ENCODE measurements at regions not wholly inside any gene's neighbourhood (a gene's known extent, or its start where the extent isn't known, plus 50 kb on each side); places are given as distances from the start of the nearest gene placed in this dataset.

DNA sequence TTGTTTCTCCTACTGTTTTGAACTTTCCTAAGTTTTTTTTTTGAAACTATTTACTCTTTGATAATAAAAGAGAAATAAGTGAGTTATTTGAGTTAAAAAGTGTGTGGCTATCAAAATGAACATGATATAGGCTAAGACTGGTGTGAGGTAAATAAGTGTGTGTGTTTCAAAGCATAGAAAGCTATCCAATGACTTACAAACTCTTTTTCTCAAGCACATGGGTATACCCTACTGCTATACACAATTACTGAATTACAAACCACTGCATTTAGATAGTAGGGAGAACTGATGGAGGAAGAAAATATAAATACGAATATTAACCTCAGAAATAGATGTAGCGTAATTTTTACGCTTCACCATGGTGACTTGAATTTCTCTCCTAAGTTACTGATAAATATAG is 305.8 kb upstream of the ANXA10 start:
- H3K18ac ChIP-seq (ENCODE audit: low read depth in 1 of 2, low read length in 2 of 2) = no peak overlapping the region
- no peak overlapping the region for H2BK12ac ChIP-seq (ENCODE audit: low read length in 2 of 2)
- no peak overlapping the region for H2AFZ ChIP-seq (ENCODE audit: low read depth, low read length)
- H4K8ac ChIP-seq (ENCODE audit: low read length) = no peak overlapping the region
- 100% methylated on average over 2 of the region's 3 CpGs for WGBS
- H3K27ac ChIP-seq (ENCODE audit: low read length, poor library complexity, severe bottlenecking) = no peak overlapping the region
- no peak overlapping the region for H3K23ac ChIP-seq (ENCODE audit: low read length in 2 of 2)
- peaks cover 5% of the 10 kb centered on the region for H3K9me3 ChIP-seq (ENCODE audit: control insufficient read depth, low read length)
- no peak overlapping the region for H3K4me3 ChIP-seq (ENCODE audit: insufficient read depth in 1 of 2, low read depth in 1 of 2, low read length in 2 of 2)
- H3K79me1 ChIP-seq (replicated peaks; ENCODE audit: low read length, poor library complexity, severe bottlenecking) = no peaks in the 10 kb centered on the region
- H3K27me3 ChIP-seq (ENCODE audit: control insufficient read depth in 1 of 2, insufficient read depth in 1 of 2, low read length in 2 of 2) = no peaks in the 10 kb centered on the region
- H3K14ac ChIP-seq (ENCODE audit: low read length in 2 of 2) = no peak overlapping the region
- no peak overlapping the region for H2BK120ac ChIP-seq (ENCODE audit: low read depth, low read length)
- no peak overlapping the region for H3K9ac ChIP-seq (ENCODE audit: low read length)
- no peak overlapping the region for H3K4ac ChIP-seq (ENCODE audit: low read depth in 1 of 2, low read length in 2 of 2)
- no peaks in the 10 kb centered on the region for H3K4me1 ChIP-seq (ENCODE audit: control insufficient read depth, insufficient read depth, low read depth, low read length)
- H2AK5ac ChIP-seq (ENCODE audit: low read length, severe bottlenecking) = no peak overlapping the region
- H2BK15ac ChIP-seq (ENCODE audit: low read depth, poor library complexity, severe bottlenecking) = no peak overlapping the region
- DNase-seq = no peak
- no peak overlapping the region for H4K91ac ChIP-seq (ENCODE audit: low read length)
- no peaks in the 10 kb centered on the region for H3K36me3 ChIP-seq (ENCODE audit: control insufficient read depth in 1 of 2, insufficient read depth in 2 of 2, low read depth in 1 of 2, low read length in 2 of 2)
- H2BK5ac ChIP-seq (ENCODE audit: low read depth, low read length, poor library complexity, severe bottlenecking) = no peak overlapping the region
- H3K4me2 ChIP-seq (ENCODE audit: low read length, poor library complexity, severe bottlenecking) = no peak overlapping the region

DNA sequence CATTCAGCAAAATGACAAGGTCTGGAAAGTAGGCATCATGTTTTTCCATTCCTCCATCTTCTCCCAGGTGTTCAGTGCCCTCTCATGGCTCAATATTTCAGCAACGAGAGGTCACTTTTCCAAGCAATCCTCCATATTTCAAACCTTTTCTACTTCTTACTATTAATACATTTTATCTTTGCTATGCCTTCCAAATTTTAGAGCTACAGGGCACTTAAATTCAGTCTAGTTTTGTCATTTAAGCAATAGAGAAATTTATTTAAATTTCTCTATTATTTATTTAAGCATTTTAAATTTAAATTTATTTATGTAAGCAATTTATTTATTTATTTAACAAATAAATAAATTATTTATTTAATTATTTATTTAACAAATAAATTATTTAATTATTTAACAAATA is 305.1 kb upstream of the ANXA10 start:
- H2BK5ac ChIP-seq (ENCODE audit: low read depth, low read length, poor library complexity, severe bottlenecking) = no peak overlapping the region
- H3K23ac ChIP-seq (ENCODE audit: low read length in 2 of 2) = no peak overlapping the region
- H3K27ac ChIP-seq (ENCODE audit: low read length, poor library complexity, severe bottlenecking) = no peak overlapping the region
- DNase-seq = no peak
- no peak overlapping the region for H3K14ac ChIP-seq (ENCODE audit: low read length in 2 of 2)
- H3K9me3 ChIP-seq (ENCODE audit: control insufficient read depth, low read length) = peaks cover 11% of the 10 kb centered on the region
- no peaks in the 10 kb centered on the region for H3K4me1 ChIP-seq (ENCODE audit: control insufficient read depth, insufficient read depth, low read depth, low read length)
- WGBS = 94% methylated on average over 1 of the region's 1 CpG
- no peak overlapping the region for H2AK5ac ChIP-seq (ENCODE audit: low read length, severe bottlenecking)
- no peak overlapping the region for H3K4me2 ChIP-seq (ENCODE audit: low read length, poor library complexity, severe bottlenecking)
- H4K8ac ChIP-seq (ENCODE audit: low read length) = no peak overlapping the region
- H3K18ac ChIP-seq (ENCODE audit: low read depth in 1 of 2, low read length in 2 of 2) = no peak overlapping the region
- no peaks in the 10 kb centered on the region for H3K27me3 ChIP-seq (ENCODE audit: control insufficient read depth in 1 of 2, insufficient read depth in 1 of 2, low read length in 2 of 2)
- H4K91ac ChIP-seq (ENCODE audit: low read length) = no peak overlapping the region
- no peak overlapping the region for H3K4ac ChIP-seq (ENCODE audit: low read depth in 1 of 2, low read length in 2 of 2)
- H2BK120ac ChIP-seq (ENCODE audit: low read depth, low read length) = no peak overlapping the region
- H2BK15ac ChIP-seq (ENCODE audit: low read depth, poor library complexity, severe bottlenecking) = no peak overlapping the region
- no peak overlapping the region for H2BK12ac ChIP-seq (ENCODE audit: low read length in 2 of 2)
- no peak overlapping the region for H3K4me3 ChIP-seq (ENCODE audit: insufficient read depth in 1 of 2, low read depth in 1 of 2, low read length in 2 of 2)
- H3K36me3 ChIP-seq (ENCODE audit: control insufficient read depth in 1 of 2, insufficient read depth in 2 of 2, low read depth in 1 of 2, low read length in 2 of 2) = no peaks in the 10 kb centered on the region
- no peak overlapping the region for H3K9ac ChIP-seq (ENCODE audit: low read length)
- no peaks in the 10 kb centered on the region for H3K79me1 ChIP-seq (replicated peaks; ENCODE audit: low read length, poor library complexity, severe bottlenecking)
- no peak overlapping the region for H2AFZ ChIP-seq (ENCODE audit: low read depth, low read length)

DNA sequence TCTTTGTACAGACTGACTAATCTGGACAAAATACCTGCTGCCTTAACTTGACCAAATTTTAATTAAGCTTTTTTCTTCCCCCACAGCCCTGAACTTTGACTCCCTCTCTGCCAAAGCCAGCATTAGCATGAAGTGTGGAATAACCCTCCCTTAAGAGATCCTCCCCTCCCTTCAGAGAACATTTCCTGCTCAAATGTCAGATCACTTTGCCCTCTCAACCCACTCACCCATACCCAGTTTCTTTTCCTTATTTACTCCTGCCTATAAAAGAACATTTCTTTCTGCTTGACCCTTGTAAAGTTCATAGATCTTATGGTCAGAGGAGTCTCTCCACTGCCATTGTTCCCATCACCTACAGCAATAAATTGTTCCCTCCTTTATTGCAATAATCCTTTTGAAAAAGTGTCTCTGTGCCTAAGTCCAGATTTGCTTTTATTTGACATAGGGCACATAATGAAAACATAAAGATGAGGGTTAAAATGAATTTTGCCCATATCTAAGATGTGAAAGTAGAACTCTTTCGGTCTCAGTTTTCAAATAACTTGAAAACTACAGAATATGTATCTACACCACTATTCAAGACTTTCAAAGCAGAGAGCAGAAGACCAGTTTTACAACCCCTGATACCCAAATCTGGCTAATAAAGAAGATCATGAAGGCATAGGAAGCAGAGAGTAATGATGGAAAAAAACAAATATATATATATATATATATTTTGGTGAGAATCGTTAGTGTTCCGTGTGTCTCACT is 289.7 kb upstream of the ANXA10 start:
- Histone ChIP-seq H2AFZ (ENCODE audit: low read depth, low read length) (no peak overlapping the region), H2BK120ac (ENCODE audit: low read depth, low read length) (no peak overlapping the region), H4K8ac (ENCODE audit: low read length) (no peak overlapping the region), H3K14ac (ENCODE audit: low read length in 2 of 2) (no peak overlapping the region), H3K4me1 (ENCODE audit: control insufficient read depth, insufficient read depth, low read depth, low read length) (no peaks in the 10 kb centered on the region), H3K4ac (ENCODE audit: low read depth in 1 of 2, low read length in 2 of 2) (no peak overlapping the region), H3K79me1 (replicated peaks; ENCODE audit: low read length, poor library complexity, severe bottlenecking) (no peaks in the 10 kb centered on the region), H2AK5ac (ENCODE audit: low read length, severe bottlenecking) (no peak overlapping the region), H3K9ac (ENCODE audit: low read length) (no peak overlapping the region), H3K4me2 (ENCODE audit: low read length, poor library complexity, severe bottlenecking) (no peak overlapping the region), H3K27ac (ENCODE audit: low read length, poor library complexity, severe bottlenecking) (no peak overlapping the region), H3K36me3 (ENCODE audit: control insufficient read depth in 1 of 2, insufficient read depth in 2 of 2, low read depth in 1 of 2, low read length in 2 of 2) (no peaks in the 10 kb centered on the region), H3K4me3 (ENCODE audit: insufficient read depth in 1 of 2, low read depth in 1 of 2, low read length in 2 of 2) (no peak overlapping the region), H3K9me3 (ENCODE audit: control insufficient read depth, low read length) (no peaks in the 10 kb centered on the region), H4K91ac (ENCODE audit: low read length) (no peak overlapping the region), H3K27me3 (ENCODE audit: control insufficient read depth in 1 of 2, insufficient read depth in 1 of 2, low read length in 2 of 2) (no peaks in the 10 kb centered on the region), H2BK5ac (ENCODE audit: low read depth, low read length, poor library complexity, severe bottlenecking) (no peak overlapping the region), H2BK12ac (ENCODE audit: low read length in 2 of 2) (no peak overlapping the region), H3K18ac (ENCODE audit: low read depth in 1 of 2, low read length in 2 of 2) (no peak overlapping the region), H2BK15ac (ENCODE audit: low read depth, poor library complexity, severe bottlenecking) (no peak overlapping the region), H3K23ac (ENCODE audit: low read length in 2 of 2) (no peak overlapping the region)
- no peak for DNase-seq
- WGBS = no CpG with 5 or more reads among the region's 3 CpGs

DNA sequence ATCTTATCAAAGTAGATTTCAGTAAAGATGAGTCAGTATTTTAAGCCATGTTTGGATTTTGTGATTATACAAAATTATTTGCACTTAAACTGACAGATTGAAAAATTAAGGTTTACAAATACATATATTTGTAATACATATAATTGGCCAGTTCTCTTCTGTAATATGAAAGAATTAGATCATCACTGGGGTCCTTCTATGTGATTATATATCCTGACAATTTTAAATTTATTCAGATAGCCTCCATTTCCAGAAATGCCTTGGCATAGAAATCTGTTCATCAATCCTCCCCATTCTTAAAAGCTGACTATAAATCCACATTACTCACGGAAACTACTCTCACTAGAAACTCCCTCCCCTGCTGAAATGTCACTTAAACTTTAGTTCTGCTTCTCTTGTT is 280.4 kb upstream of the ANXA10 start:
- H3K27ac ChIP-seq (ENCODE audit: low read length, poor library complexity, severe bottlenecking) = no peak overlapping the region
- no peak overlapping the region for H4K8ac ChIP-seq (ENCODE audit: low read length)
- no peak for DNase-seq
- no peak overlapping the region for H3K18ac ChIP-seq (ENCODE audit: low read depth in 1 of 2, low read length in 2 of 2)
- H4K91ac ChIP-seq (ENCODE audit: low read length) = no peak overlapping the region
- no peak overlapping the region for H2BK5ac ChIP-seq (ENCODE audit: low read depth, low read length, poor library complexity, severe bottlenecking)
- H3K4ac ChIP-seq (ENCODE audit: low read depth in 1 of 2, low read length in 2 of 2) = no peak overlapping the region
- H2BK15ac ChIP-seq (ENCODE audit: low read depth, poor library complexity, severe bottlenecking) = no peak overlapping the region
- no peak overlapping the region for H2AFZ ChIP-seq (ENCODE audit: low read depth, low read length)
- H2BK12ac ChIP-seq (ENCODE audit: low read length in 2 of 2) = no peak overlapping the region
- no peak overlapping the region for H3K23ac ChIP-seq (ENCODE audit: low read length in 2 of 2)
- no CpG with 5 or more reads among the region's 1 CpG for WGBS
- H3K4me2 ChIP-seq (ENCODE audit: low read length, poor library complexity, severe bottlenecking) = no peak overlapping the region
- no peaks in the 10 kb centered on the region for H3K27me3 ChIP-seq (ENCODE audit: control insufficient read depth in 1 of 2, insufficient read depth in 1 of 2, low read length in 2 of 2)
- no peaks in the 10 kb centered on the region for H3K79me1 ChIP-seq (replicated peaks; ENCODE audit: low read length, poor library complexity, severe bottlenecking)
- no peak overlapping the region for H3K4me3 ChIP-seq (ENCODE audit: insufficient read depth in 1 of 2, low read depth in 1 of 2, low read length in 2 of 2)
- no peak overlapping the region for H2BK120ac ChIP-seq (ENCODE audit: low read depth, low read length)
- H3K36me3 ChIP-seq (ENCODE audit: control insufficient read depth in 1 of 2, insufficient read depth in 2 of 2, low read depth in 1 of 2, low read length in 2 of 2) = no peaks in the 10 kb centered on the region
- H2AK5ac ChIP-seq (ENCODE audit: low read length, severe bottlenecking) = no peak overlapping the region
- H3K9me3 ChIP-seq (ENCODE audit: control insufficient read depth, low read length) = peaks cover 18% of the 10 kb centered on the region
- no peaks in the 10 kb centered on the region for H3K4me1 ChIP-seq (ENCODE audit: control insufficient read depth, insufficient read depth, low read depth, low read length)
- no peak overlapping the region for H3K9ac ChIP-seq (ENCODE audit: low read length)
- H3K14ac ChIP-seq (ENCODE audit: low read length in 2 of 2) = no peak overlapping the region
